Amniotic stem cell (primary cell): ENCODE measurements at regions not wholly inside any gene's neighbourhood (a gene's known extent, or its start where the extent isn't known, plus 50 kb on each side); places are given as distances from the start of the nearest gene placed in this dataset.
A peak's percentile ranks its signal among the peaks of the same experiment; 100 is the strongest.
"Not testable (repeated sequence)": the region's sequence is repeated elsewhere in the genome, so short reads cannot be mapped to it uniquely, and the experiment has no call there.

ENCODE experiments used
- DNase-seq: peaks from one replicate; lab custom pipeline; 2025; lab: John Stamatoyannopoulos, UW

- DNase-seq = not testable (repeated sequence)
These were observed 702.7 kb upstream of the INTU start for GRCh38 chr4:126930059-126930458.

DNA sequence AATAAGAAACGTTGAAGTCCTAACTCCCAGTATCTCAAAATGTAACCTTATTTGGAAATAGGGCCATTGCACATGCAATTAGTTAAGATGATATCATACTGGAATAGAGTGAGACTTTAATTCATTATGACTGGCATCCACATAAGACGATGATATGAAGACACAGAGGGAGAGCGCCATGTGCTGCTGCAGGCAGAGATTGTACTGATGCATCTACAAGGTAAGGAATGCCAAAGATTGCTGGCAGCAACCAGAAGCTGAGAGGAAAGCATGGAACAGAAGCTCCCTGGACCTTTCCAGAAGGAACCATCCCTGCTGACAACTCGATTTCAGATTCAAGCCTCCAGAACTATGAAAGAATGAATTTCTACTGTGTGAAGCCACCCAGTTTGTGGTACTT is 697.0 kb upstream of the INTU start:
- no peak for DNase-seq

DNA sequence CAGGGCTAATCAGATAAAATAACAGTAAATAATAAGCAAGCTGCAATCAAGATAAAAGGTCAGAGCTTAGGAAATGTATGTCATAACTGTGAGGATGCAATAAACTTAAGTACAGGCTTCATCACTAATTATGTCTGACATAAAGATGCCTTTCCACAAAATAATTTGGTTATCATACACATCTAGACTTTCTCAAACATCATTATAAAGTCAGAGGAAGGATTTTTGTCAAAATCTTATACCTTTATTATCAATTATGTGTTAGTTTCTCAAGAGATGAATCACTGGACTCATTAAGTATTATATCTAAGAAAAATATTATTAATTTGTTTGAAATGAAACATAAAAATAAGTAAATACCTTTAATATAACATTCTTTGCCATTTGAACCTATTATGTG is 695.4 kb upstream of the INTU start:
- DNase-seq = no peak

DNA sequence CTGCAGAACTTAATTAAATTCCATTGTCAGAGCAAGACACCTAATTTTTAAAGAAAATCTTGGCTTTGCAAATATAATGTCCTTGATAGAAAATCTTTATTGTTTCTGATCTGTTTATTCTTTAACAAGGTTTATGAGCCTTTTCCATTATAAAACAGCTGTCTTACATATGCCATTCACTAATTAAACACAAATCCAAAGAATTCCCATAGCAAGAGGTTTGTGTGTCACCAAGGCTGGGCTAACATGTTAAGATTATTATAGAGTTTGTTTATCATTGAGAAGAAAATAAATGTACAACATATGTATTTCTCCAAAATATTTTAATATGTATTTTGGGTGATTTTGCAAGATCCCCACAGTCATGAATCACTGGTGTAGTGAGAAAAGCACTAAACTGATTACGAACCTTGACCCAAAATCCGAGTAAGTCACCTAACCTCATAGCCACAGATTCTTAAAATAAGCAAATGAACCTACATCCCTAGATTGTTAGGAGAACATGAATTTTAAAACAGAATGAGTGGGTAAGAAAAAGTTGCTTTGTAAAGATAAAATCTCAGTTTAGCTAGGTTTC is 694.8 kb upstream of the INTU start:
- no peak for DNase-seq

DNA sequence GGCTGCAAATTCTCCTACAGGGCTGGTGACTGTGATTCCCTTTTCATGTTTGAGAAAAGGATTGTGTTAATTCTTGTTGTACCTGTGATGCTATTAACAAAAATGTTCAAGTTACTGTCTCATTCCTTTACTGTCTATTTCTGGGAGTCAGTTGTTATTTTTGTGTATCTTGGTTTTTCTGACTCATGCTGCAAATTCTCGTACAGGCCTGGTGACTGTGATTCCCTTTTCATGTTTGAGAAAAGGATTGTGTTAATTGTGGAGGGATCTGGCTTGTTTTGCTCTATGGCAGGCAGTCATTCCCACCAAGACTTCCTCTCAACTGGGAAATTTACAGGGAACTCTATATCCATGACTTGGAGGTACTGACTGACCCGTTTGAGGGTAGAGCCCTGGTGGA is 693.4 kb upstream of the INTU start:
- peak; percentile 32 for DNase-seq

GRCh38 chr4:126947536-126947935 is 685.2 kb upstream of the INTU start:
- DNase-seq = no peak

GRCh38 chr4:126954537-126955291 is 678.0 kb upstream of the INTU start:
- no peak for DNase-seq

DNA sequence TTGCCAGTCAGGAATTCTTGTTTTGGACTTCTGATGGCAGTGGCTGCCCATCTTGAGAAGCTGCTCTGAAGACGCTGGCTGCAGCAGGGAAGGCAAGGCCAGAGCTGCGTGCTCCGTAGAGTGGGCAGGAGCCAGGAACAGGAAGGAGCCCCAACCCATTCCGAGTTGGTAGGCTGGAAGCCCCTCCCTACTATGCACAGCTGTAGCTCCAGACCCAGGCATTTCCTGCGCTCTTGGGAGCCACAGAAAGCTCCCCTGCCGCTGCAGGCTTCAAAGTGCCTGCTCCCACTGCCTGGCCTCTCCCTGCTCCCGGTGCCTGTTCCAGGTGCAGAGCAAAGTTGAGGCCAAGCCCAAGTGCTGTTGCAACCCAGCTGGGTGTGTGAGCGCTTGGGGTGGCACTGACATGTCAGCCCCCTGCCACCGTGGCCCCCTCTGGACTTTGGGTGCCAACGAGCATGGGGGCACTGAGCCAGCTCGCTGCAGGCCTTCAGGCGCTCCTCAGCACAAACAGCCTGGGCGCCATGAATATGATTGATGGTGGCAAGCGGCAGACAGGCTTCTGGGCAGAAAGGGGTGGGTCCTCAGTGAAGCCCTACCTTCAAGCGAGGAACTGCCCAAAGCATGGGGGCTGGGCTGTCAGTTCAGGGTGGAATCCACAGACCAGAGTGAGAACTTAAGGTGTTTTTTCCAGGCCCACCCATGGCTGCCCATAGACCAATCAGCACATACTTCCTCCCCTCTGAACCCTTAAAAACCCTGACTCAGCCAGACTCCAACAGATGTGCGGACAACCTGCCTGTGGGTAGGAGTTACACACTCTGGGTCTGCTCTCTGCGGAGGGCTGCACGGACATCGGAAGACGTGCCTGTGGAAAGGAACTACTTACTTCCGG is 677.2 kb upstream of the INTU start:
- DNase-seq = no peak

DNA sequence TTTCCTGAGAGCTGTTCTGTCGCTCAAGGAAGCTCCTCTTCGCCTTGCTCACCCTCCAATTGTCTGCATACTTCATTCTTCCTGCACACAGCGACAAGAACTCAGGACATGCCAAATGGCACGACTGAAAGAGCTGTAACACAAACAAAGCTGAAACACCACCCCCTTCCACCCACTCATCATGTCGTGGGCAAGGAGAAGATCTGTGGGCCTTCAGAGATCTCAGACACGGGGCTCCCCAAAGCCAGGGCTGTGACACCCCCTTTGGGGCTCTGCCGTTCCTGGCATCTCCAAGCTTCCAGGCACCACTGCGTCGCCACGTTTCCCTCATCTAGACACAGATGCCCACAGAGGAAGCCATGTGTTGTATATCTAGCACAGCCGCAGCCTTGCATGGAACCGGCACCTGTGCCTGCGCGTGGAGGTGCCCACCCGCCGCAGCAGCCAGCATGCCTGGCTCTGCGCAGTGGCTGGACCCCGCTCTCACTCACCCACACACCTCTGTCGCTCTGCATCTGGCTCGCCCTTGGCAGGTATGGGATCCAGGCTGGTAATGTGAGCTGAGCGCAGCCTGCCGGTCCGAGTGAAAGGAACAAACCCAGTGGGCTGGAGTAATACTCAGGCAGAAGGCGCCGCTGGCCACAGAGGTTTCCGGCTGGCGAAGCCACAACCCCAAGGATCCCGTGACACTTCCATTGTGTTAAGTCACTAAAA is 676.4 kb upstream of the INTU start:
- no peak for DNase-seq

GRCh38 chr4:126957556-126957955 is 675.2 kb upstream of the INTU start:
- no peak for DNase-seq

DNA sequence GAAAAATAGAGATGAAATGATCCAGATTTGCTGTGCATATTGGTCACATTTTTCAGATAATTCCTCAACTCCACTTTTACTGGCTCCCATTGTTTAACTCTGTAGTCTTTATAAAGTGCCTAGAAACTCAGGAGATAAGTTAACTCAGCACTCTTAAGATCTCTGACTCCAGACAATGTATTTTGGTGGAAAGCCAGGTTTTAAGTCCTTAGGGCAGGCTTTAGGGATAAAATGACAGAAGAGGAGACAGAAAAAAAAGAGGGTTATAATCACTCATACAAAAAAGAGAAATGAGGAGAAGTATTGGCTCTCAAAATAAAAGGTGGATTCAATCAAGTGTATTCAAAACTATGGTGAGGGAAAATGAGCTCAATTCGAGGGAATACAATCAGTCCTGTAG is 674.8 kb upstream of the INTU start:
- no peak for DNase-seq

DNA sequence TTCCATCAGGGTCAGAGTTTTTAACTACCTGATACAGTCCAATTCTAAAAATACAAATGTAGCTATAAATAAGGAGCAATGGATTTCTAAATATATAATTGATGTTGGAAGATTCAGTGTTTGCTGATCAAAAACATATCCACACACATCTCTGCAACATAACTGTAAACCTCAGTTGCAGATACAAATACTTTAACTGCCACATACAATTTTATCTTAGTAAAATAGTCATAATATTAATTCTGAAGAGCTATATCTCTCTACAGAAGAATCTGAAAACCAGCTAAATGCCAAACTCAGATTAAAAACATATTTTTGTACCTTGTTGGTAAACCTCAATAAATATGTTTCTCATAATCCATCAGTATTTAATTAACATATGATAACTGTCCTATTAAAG is 674.3 kb upstream of the INTU start:
- DNase-seq = no peak

GRCh38 chr4:126959056-126959745 is 673.6 kb upstream of the INTU start:
- DNase-seq = no peak

- no peak for DNase-seq
These were observed 672.0 kb upstream of the INTU start for GRCh38 chr4:126960760-126961159.

DNA sequence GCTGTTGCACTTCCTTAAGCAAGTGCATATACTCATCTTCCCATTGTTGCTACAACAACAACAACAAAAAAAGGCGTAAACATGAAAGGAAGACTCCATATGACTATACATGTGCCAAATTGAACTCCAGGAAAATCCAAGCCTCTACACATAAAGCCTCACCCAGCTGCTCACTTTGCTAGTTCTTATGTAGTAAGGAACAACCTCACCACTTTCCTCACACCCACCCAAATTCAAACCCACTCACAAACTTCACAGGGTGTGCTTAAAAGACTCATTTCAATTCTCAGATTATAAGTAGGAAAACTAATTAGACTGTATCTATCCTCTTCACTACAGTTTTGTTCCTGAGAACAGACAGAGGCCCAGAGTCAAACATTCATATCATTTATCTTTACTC is 671.1 kb upstream of the INTU start:
- DNase-seq = no peak

DNA sequence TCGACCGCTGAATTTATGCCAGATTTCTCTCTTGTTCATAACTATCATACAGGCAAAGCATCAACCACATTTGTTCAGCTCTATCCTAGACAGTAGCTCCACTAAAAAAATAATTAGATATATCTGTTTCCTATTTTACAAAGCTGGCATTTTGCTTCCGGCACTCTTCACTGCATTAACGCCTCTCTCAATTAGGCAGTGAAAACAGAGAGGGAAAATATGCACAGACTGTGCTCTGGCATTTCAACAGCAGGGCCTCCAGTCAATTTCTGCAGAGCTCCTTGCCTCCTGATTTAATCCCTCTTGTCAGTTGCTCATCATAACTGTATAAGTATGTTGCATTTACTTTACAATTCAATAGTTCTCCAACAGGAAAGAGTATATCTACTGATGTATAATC is 666.9 kb upstream of the INTU start:
- DNase-seq = no peak

DNA sequence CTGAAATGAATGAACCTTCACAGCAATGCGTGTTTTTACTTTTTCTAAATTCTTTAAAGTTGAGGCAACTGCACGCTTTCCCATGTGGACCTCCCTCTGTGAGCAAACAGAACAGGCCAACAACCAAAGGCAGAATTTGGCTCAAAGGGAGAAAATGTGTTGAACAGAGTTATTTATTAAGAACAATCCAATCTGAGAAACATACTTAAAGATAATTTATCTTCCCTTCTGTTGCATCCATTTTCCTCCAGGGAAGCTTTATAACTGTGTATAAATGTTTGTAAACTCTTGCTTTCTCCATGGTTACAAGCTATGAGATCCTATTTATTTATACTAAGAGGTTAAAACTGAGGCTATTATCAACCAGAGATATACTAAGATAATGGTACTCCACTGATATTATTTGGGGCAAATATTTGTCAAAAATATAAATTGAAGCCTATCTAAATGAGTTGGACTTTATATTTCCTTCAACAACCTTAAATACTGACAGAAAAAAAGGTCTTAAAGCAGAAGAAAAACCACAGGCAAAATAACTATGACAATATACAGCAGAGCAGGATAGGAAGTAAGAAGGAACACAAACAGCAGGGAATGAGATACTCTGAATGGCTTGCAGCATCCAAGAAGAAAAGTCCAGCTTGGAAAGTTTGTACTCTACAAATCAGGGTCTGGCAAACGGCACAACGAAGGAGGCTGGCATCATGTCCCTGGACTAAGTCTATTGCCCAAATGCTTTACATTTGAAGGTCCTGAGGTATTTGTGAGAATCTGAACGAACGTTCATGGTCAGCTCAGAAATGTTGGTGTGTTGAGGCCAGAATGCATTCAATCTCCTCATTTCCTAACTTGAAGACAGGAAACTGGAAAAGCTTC is 663.2 kb upstream of the INTU start:
- no peak for DNase-seq

- no peak for DNase-seq
These were observed 659.6 kb upstream of the INTU start for GRCh38 chr4:126973201-126973600.

GRCh38 chr4:126976850-126977632 is 655.7 kb upstream of the INTU start:
- DNase-seq = no peak

DNA sequence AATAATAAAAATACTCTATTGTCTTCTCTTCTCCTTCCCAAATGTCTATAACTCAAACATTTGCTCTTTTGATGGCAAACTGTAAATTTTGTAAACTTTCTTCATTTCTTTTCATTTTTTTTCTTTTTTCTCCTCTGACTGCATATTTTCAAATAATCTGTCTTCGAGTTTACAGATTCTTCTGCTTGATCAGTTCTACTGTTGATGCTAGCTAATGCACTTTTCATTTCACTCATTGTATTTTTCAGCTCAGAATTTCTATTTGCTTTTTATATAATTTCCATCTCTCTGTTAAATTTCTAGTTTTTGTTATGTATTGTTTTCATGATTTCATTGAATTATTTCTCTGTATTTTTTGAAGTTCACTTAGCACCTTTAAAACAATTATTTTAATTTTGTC is 646.8 kb upstream of the INTU start:
- no peak for DNase-seq
